NOMO-1 (cell line): ENCODE measurements at regions not wholly inside any gene's neighbourhood (a gene's known extent, or its start where the extent isn't known, plus 50 kb on each side); places are given as distances from the start of the nearest gene placed in this dataset.
A peak's percentile ranks its signal among the peaks of the same experiment; 100 is the strongest.

ENCODE experiments used
- DNase-seq, 2 experiments: peaks; one replicate each; lab custom pipeline; 2025; ENCODE audit not compliant: unreplicated experiment in 2 of 2; lab: John Stamatoyannopoulos, UW

- no peak for DNase-seq
Observed at GRCh38 chr1:56357927-56358690, 221.3 kb downstream of the PLPP3 start.

- DNase-seq, result no peak
Observed at GRCh38 chr1:56356376-56356990, 222.9 kb downstream of the PLPP3 start.

DNA sequence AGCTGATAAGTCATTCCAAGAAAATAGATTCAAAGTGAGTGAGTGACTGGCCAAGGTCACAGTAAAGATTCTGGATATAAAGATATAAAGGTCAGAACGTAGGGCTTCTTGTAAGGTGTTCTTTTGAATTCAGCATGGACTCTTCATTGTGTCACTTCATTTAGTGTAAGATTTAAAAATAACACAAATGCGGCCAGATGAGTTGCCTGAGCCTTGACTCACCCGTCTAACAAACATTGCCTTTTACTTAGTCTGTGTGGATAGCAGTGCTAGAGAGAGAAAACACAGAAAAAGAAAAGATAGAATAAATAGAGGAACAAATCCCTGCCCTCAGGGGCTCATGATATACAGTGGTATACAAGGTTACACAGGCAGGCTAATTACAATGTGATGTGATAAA is 223.4 kb downstream of the PLPP3 start:
- no peak for DNase-seq

- DNase-seq, result no peak
Observed at GRCh38 chr1:56355422-56355821, 223.9 kb downstream of the PLPP3 start.

DNA sequence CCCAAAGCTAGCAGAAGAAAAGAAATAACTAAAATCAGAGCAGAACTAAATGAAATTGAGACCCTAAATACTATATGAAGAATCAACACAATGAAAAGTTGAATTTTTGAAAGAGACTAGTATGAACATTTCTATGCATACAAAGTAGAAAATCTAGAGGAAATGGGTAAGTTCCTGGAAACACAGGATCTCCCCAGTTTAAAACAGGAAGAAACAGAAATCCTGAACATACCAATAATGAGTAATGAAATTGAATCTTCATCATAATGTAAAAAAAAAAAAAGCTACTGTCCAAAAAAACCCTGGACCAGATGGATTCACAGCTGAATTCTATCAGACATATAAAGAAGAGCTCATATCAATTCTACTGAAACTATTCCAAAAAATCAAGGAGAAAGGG is 233.5 kb downstream of the PLPP3 start:
- DNase-seq, result no peak

DNA sequence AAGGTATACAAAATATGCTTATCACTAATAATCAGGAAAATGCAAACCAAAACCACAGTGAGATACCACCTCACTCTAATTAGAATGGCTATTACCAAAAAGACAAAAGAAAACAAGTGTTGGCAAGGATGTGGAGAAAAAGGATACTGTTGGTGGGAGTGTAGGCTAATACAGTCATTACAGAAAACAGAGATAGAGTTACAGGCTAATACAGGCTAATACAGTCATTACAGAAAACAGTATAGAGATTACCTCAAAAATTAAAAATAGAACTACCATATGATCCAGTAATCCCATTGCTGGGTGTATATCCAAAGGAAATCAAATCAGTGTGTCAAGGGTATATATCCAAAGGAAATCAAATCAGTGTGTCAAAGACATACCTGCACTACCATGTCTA is 238.4 kb downstream of the PLPP3 start:
- no peak for DNase-seq

GRCh38 chr1:56339786-56340465 is 239.4 kb downstream of the PLPP3 start:
- no peak for DNase-seq

GRCh38 chr1:56339093-56339492 is 240.3 kb downstream of the PLPP3 start:
- DNase-seq, result no peak

- DNase-seq, result no peak
Observed at GRCh38 chr1:56336982-56337381, 242.4 kb downstream of the PLPP3 start.

GRCh38 chr1:56335394-56335793 is 244.0 kb downstream of the PLPP3 start:
- no peak for DNase-seq

DNA sequence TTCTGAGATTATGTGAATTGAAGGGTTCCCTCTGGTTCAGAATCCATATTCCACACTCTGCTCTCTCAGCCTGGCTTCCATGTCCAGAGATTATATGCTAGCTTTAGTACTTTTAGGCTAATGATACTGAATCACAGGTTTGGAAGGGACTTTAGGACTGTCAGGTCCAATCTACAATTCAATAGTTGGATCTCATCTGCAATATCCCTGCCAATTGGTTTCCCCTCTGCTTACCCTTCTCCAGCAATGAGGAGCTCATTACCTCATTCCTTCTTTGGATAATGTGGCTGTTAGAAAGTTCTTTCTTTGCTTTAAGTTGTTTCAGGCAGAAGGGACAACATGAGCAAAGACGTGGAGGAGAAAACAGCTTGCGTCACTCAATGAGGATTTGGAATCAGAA is 245.3 kb downstream of the PLPP3 start:
- DNase-seq, result no peak

DNA sequence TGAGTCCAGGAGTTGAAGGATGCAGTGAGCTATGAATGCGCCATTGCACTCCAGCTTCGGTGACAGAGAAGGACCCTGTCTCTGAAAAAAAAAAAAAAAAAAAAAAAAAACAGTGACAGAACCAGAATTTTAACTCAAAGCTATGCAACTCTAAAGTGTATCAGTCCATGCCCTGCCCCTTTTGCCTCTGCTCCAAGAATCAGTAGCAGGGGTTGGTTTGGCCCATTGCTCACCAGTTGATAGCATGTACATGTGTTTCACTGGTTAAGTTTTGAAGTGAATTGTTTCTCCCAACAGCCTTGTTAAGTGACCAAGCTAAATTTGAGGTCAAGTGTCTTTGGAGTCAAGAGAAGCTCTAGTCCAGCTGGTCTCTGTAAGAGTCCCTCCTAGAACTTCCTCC is 245.9 kb downstream of the PLPP3 start:
- DNase-seq, result no peak

DNA sequence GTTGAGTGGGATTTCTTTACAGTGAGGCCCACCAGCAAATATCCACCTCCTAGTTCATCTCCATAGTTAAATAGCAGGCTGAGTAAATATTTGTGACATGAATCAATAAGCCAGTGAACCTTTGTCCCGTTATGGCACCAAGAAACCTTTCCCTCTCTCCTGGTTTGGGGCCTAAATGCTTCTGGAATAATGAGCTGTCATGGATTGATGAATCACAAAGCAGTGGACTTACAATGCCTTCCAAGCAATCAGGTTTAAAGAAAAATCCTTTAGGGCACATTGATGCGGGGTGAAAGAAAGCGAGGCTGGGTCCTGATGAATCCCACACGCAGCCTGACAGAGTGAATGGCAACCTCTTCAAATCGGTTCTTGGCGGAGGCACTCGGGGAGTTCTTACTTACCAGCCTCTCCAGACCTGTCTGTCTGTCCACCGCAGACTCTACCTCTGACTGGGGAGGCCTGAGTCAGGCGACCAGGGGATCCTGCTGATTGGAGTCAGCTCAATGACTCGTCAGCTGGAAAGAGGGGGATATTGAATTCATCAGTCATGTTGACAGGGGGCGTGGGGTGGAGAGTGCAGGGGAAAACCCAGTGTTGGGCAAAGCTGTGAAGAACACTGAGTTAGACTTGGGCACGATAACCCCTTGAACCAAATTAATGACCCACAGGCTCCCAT is 247.3 kb downstream of the PLPP3 start:
- no peak for DNase-seq

DNA sequence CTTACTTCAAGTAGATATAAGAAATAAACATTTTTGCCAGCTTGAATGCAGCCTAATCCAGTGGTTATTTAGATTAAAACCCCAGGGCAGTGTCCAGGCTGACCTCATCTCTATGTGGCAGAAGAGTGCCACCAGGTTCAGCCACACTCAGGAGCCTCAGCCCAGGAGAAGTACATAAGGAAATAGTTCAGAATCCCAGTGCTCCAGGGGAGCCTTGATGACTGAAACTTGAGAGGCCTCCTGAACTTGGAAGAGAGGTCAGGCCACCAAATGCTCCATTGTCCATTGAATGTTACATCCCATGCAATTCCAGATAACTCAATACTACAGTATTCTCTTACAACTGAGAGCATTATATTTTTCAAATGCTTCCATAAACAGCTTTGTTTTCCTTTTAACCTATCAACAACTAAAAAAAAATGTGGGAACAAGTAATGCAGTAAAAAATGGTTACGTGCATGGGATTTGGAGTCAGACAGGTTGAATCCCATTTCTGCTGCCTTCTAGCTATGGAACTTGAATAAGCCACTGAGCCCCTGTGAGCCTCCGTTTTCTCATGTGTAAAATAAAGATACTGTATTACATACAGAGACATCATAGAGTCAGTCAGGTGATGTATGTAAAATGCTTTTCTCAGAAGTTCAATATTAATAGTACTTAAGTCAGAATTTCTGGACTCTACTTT is 248.0 kb downstream of the PLPP3 start:
- DNase-seq, result no peak

- peak; percentile 65 to 67 for DNase-seq
Observed at GRCh38 chr1:56330391-56331026, 248.9 kb downstream of the PLPP3 start.

GRCh38 chr1:56329970-56330369 is 249.4 kb downstream of the PLPP3 start:
- peak in 1 of 2 experiments; percentile 30 for DNase-seq

DNA sequence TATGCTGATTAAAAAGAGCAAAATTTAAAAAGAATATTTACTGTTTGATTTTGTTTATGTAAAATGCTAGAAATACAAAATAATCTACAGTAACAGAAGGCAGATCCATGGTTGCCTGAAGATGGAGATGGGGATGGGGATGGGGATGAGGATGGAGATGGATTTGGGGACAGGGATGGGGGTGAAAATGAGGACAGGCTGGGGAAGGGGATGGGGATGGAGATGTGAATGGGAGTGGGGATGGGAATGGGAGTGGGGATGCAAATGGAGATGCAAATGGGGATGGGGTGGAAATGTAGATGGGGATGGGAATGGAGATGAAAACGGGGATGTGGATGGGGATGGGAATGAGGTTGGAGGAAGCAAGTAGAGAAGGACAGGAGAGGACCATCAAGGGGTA is 252.2 kb downstream of the PLPP3 start:
- DNase-seq, result no peak

DNA sequence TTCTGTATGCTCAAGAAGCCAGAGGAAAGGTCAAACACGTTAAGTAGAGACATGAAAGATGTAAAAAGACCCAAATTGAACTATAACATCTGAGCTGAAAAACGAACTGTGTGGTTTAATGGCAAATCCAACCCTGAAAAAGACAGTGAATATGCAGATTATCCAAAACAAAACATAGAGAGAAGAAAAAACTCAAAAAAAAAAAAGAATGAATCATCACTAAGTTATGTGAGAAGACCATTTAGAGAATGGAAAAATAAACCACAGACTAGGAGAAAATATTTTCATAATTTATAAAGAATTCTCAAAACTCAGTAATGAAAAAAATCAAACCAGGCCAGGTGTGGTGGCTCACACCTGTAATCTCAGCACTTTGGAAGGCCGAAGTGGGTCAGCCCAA is 253.3 kb downstream of the PLPP3 start:
- DNase-seq, result no peak

DNA sequence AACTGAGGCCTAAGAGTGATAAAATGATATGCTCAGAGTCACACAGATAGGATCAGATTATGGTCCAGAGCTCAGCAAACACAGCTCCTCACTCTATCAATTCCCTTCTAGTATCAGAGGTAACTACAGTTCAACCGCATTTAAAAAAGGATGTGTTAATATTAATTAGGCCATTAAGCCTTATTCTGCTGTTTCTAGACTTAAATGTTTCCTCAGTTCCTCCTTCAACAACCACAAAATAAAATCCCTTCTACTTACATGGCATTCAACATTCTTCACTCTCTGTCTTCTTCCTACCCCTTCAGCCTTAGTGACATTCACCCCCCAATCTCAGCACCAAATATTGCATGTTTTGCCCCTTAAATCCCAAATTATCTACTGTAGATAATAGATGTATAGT is 254.9 kb downstream of the PLPP3 start:
- DNase-seq, result no peak

DNA sequence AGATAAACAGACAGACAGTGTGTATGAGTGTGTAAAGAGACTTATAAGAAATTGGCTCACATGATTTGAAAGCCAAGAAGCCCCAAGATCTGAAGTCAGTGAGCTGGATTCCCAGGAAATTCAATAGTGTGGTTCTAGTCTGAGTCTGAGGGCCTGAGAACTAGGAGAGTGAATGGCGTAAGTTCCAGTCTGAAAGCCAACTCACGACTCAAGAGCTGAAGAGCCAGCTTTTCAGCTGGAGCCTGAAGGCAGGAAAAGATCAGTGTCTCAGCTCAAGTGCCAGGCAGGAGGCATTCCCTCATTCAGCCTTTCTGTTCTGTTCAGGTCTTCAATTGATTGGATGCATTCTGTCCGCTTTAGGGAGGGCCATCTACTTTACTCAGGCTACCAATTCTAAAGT is 257.2 kb downstream of the PLPP3 start:
- DNase-seq, result no peak

DNA sequence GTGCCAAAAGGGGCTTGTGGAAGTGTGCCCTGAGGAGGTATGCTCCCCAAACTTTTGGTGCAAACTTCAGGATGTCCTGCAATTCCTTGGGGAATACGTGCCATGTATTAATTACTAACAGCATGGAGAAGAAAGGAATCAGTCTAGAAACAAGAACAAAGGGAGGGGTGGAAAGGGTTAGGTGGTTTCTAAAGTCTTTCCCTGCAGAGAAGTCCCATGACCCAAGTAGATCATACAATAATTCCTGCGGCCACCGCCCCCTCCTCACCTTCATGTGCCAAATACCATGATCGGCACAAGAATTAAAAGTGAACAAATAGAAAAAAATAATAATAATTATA is 258.2 kb downstream of the PLPP3 start:
- DNase-seq, result no peak
